Caco-2 (cell line): ENCODE measurements at regions not wholly inside any gene's neighbourhood (a gene's known extent, or its start where the extent isn't known, plus 50 kb on each side); places are given as distances from the start of the nearest gene placed in this dataset.

ENCODE experiments used
- BruUV-seq: library from RNA; stranded (reverse); fragments of 400-500 nt; replicated peaks from 2 replicates; lab custom pipeline; 2021; lab: Mats Ljungman, UMichigan
- CTCF ChIA-PET: fragments of 300-600 bp; sonication (Branson Sonifier 250); formaldehyde crosslinking; loops from one replicate; lab custom pipeline; 2022; ENCODE audit warnings: antibody characterized with exemption; lab: Charles Lee
- POLR2A ChIA-PET: fragments of 300-600 bp; sonication (Branson Sonifier 250); formaldehyde crosslinking; loops from one replicate; lab custom pipeline; 2022; ENCODE audit warnings: antibody characterized with exemption; lab: Charles Lee
- DNase-seq, 2 experiments: peaks; one replicate each; pipeline versions ENCODE4 v3.0.0 to v3.0.0-alpha.2; 2020 to 2022
- H3K27me3 ChIP-seq: replicated peaks from 2 replicates; pipeline ENCODE4 v1.6.0; 2011; ENCODE audit warnings: low read length; ENCODE audit not compliant: control insufficient read depth, insufficient read depth
- H3K36me3 ChIP-seq: 2 replicates; pipeline ENCODE4 v1.5.1; 2011; ENCODE audit warnings: low read length; ENCODE audit not compliant: control insufficient read depth, insufficient read depth
- H3K4me1 ChIP-seq: fragments of 250-450 bp; sonication (Bioruptor Pico); 2 replicates; pipeline ENCODE4 v1.5.1; 2020; ENCODE audit warnings: mild to moderate bottlenecking
- H3K4me3 ChIP-seq: 2 replicates; pipeline ENCODE4 v1.5.1; 2011; ENCODE audit warnings: low read depth, mild to moderate bottlenecking, control low read depth, low read length
- H3K9me3 ChIP-seq: fragments of 250-450 bp; sonication (Bioruptor Pico); 2 replicates; pipeline ENCODE4 v1.5.1; 2020; ENCODE audit warnings: mild to moderate bottlenecking, moderate library complexity
- H3K27ac Mint-ChIP-seq: one replicate; pipeline ENCODE4 v1.8.0; 2022; ENCODE audit warnings: mixed read lengths; ENCODE audit not compliant: unreplicated experiment
- H3K27me3 Mint-ChIP-seq: one replicate; pipeline ENCODE4 v1.8.0; 2022; ENCODE audit warnings: mixed read lengths; ENCODE audit not compliant: insufficient read depth, unreplicated experiment
- H3K36me3 Mint-ChIP-seq: one replicate; pipeline ENCODE4 v1.8.0; 2022; ENCODE audit warnings: mild to moderate bottlenecking, mixed read lengths; ENCODE audit not compliant: insufficient read depth, unreplicated experiment
- H3K4me1 Mint-ChIP-seq: one replicate; pipeline ENCODE4 v1.8.0; 2022; ENCODE audit warnings: low read depth, mixed read lengths; ENCODE audit not compliant: unreplicated experiment
- H3K4me3 Mint-ChIP-seq: one replicate; pipeline ENCODE4 v1.8.0; 2022; ENCODE audit warnings: mild to moderate bottlenecking, moderate library complexity, mixed read lengths; ENCODE audit not compliant: unreplicated experiment
- H3K9me3 Mint-ChIP-seq: one replicate; pipeline ENCODE4 v1.8.0; 2022; ENCODE audit warnings: mixed read lengths; ENCODE audit not compliant: unreplicated experiment
- CTCF ChIP-seq, 2 experiments: fragments of 200-600 bp in 1 of 2; IDR thresholded peaks; 1 replicate in 1 of 2; 2 replicates in 1 of 2; pipeline versions ENCODE4 v1.5.1 to v1.8.0; 2011 to 2022; ENCODE audit warnings: antibody characterized with exemption in 1 of 2, control low read depth in 1 of 2, inconsistent platforms in 1 of 2, low read depth in 1 of 2, low read length in 1 of 2, mild to moderate bottlenecking in 1 of 2, moderate library complexity in 1 of 2; ENCODE audit not compliant: insufficient read depth in 1 of 2, severe bottlenecking in 1 of 2, unreplicated experiment in 1 of 2
- intact Hi-C: fragments of 100-400 bp; cut with micrococcal nuclease; formaldehyde crosslinking; loops from one replicate; pipeline ENCODE4 v1.10.0; 2022; ENCODE audit not compliant: unreplicated experiment

GRCh38 chr2:237228281-237228625 is 142.6 kb downstream of the COPS8 start:
- Histone ChIP-seq H3K4me1 (no peaks in the 10 kb centered on the region), H3K36me3 (no peaks in the 10 kb centered on the region), H3K4me3 (no peak overlapping the region), H3K27me3 (no peaks in the 10 kb centered on the region), H3K9me3 (no peaks in the 10 kb centered on the region)
- TF ChIP-seq CTCF (IDR thresholded peaks at IDR 0.05; ENCODE audit: insufficient read depth in 1 of 2, low read depth in 1 of 2, low read length in 1 of 2, severe bottlenecking in 1 of 2, unreplicated experiment in 1 of 2) = no peak
- intact Hi-C loops = no loop called here
- peaks cover 12% of the 10 kb centered on the region for H3K27me3 Mint-ChIP-seq
- no peaks in the 10 kb centered on the region for H3K4me1 Mint-ChIP-seq
- H3K36me3 Mint-ChIP-seq = no peaks in the 10 kb centered on the region
- no peak overlapping the region for H3K4me3 Mint-ChIP-seq
- H3K9me3 Mint-ChIP-seq = no peaks in the 10 kb centered on the region
- BruUV-seq = no TSS peak
- DNase-seq = no peak
- POLR2A ChIA-PET = no interaction called here
- H3K27ac Mint-ChIP-seq = no peak overlapping the region
- CTCF ChIA-PET = no interaction called here

- POLR2A ChIA-PET = no interaction called here
Measured at GRCh38 chr2:237229905-237230304, 144.2 kb downstream of the COPS8 start.

GRCh38 chr2:237230355-237230754 is 144.7 kb downstream of the COPS8 start:
- Histone ChIP-seq H3K4me1 (no peaks in the 10 kb centered on the region), H3K27me3 (no peaks in the 10 kb centered on the region), H3K36me3 (no peaks in the 10 kb centered on the region), H3K4me3 (no peak overlapping the region), H3K9me3 (no peaks in the 10 kb centered on the region)
- no peaks in the 10 kb centered on the region for H3K36me3 Mint-ChIP-seq
- no peak overlapping the region for H3K4me3 Mint-ChIP-seq
- TF ChIP-seq CTCF (IDR thresholded peaks at IDR 0.05; ENCODE audit: insufficient read depth in 1 of 2, low read depth in 1 of 2, low read length in 1 of 2, severe bottlenecking in 1 of 2, unreplicated experiment in 1 of 2) = no peak
- no TSS peak for BruUV-seq
- POLR2A ChIA-PET = no interaction called here
- no peaks in the 10 kb centered on the region for H3K9me3 Mint-ChIP-seq
- intact Hi-C loops = no loop called here
- no peak overlapping the region for H3K27ac Mint-ChIP-seq
- peaks cover 12% of the 10 kb centered on the region for H3K27me3 Mint-ChIP-seq
- no peaks in the 10 kb centered on the region for H3K4me1 Mint-ChIP-seq
- no peak for DNase-seq
- CTCF ChIA-PET = no interaction called here

More at GRCh38 chr2:237229905-237230304, 144.2 kb downstream of the COPS8 start:
- Mint-ChIP-seq H3K4me1 (no peaks in the 10 kb centered on the region), H3K27me3 (peaks cover 12% of the 10 kb centered on the region), H3K9me3 (no peaks in the 10 kb centered on the region), H3K36me3 (no peaks in the 10 kb centered on the region), H3K27ac (no peak overlapping the region), H3K4me3 (no peak overlapping the region)
- CTCF ChIA-PET = no interaction called here
- no peak overlapping the region for H3K4me3 ChIP-seq
- no peak for TF ChIP-seq CTCF (IDR thresholded peaks at IDR 0.05; ENCODE audit: insufficient read depth in 1 of 2, low read depth in 1 of 2, low read length in 1 of 2, severe bottlenecking in 1 of 2, unreplicated experiment in 1 of 2)
- DNase-seq = no peak
- H3K27me3 ChIP-seq = no peaks in the 10 kb centered on the region
- intact Hi-C loops = no loop called here
- no peaks in the 10 kb centered on the region for H3K9me3 ChIP-seq
- no TSS peak for BruUV-seq
- H3K4me1 ChIP-seq = no peaks in the 10 kb centered on the region
- no peaks in the 10 kb centered on the region for H3K36me3 ChIP-seq
